Liver (tissue), 8 donors: ENCODE measurements at regions not wholly inside any gene's neighbourhood (a gene's known extent, or its start where the extent isn't known, plus 50 kb on each side); places are given as distances from the start of the nearest gene placed in this dataset.

Source experiments
- DNase-seq: peaks from one replicate; pipeline ENCODE4 v3.0.0-alpha.2; 2017; ENCODE audit warnings: low spot score
- H3K27ac ChIP-seq, 2 donors: one replicate each; pipeline ENCODE4 v1.7.0; 2013; ENCODE audit warnings: inconsistent platforms in 2 of 2, low read length in 2 of 2, control low read depth in 1 of 2, low read depth in 1 of 2, mild to moderate bottlenecking in 1 of 2
- H3K27me3 ChIP-seq, 4 donors: one replicate each; pipeline versions ENCODE4 v1.6.1 to v1.7.0; 2013; ENCODE audit warnings: low read length in 3 of 4, inconsistent platforms in 1 of 4, mild to moderate bottlenecking in 1 of 4, moderate library complexity in 1 of 4; ENCODE audit not compliant: control insufficient read depth in 4 of 4, insufficient read depth in 4 of 4
- H3K36me3 ChIP-seq, 4 donors: one replicate each; pipeline versions ENCODE4 v1.6.1 to v1.7.0; 2013; ENCODE audit warnings: low read length in 3 of 4, mild to moderate bottlenecking in 3 of 4, low read depth in 1 of 4, moderate library complexity in 1 of 4; ENCODE audit not compliant: control insufficient read depth in 4 of 4, insufficient read depth in 3 of 4
- H3K4me1 ChIP-seq, 4 donors: one replicate each; pipeline versions ENCODE4 v1.6.1 to v1.7.0; 2013; ENCODE audit warnings: low read length in 3 of 4, mild to moderate bottlenecking in 3 of 4, moderate library complexity in 1 of 4; ENCODE audit not compliant: control insufficient read depth in 4 of 4, insufficient read depth in 4 of 4
- H3K4me3 ChIP-seq, 3 donors: one replicate each; pipeline versions ENCODE4 v1.6.1 to v1.7.0; 2013; ENCODE audit warnings: low read length in 3 of 3, control low read depth in 1 of 3, low read depth in 1 of 3, mild to moderate bottlenecking in 1 of 3
- H3K9ac ChIP-seq, 2 donors: one replicate each; pipeline ENCODE4 v1.7.0; 2013; ENCODE audit warnings: low read length in 2 of 2, mild to moderate bottlenecking in 2 of 2, moderate library complexity in 2 of 2, control low read depth in 1 of 2, low read depth in 1 of 2
- H3K9me3 ChIP-seq, 4 donors: one replicate each; pipeline versions ENCODE4 v1.6.1 to v1.7.0; 2013; ENCODE audit warnings: low read length in 3 of 4; ENCODE audit not compliant: control insufficient read depth in 4 of 4
- CTCF ChIP-seq: fragments of 150-350 bp; IDR thresholded peaks from 2 replicates; pipeline ENCODE4 v1.5.1; 2017; ENCODE audit warnings: improper control_type of control experiment, low read depth, low read length; ENCODE audit not compliant: missing input control
- EGR1 ChIP-seq, 2 donors: IDR thresholded peaks; 2 replicates each; pipeline ENCODE4 v1.6.1; 2016 to 2018; ENCODE audit warnings: antibody characterized with exemption in 2 of 2, low read depth in 2 of 2
- FOXA1 ChIP-seq: IDR thresholded peaks from 2 replicates; pipeline ENCODE4 v1.6.1; 2016; ENCODE audit warnings: antibody characterized with exemption
- FOXA2 ChIP-seq: IDR thresholded peaks from 2 replicates; pipeline ENCODE4 v1.6.1; 2016; ENCODE audit warnings: antibody characterized with exemption
- GABPA ChIP-seq, 2 donors: IDR thresholded peaks in 1 of 2; conservative IDR thresholded peaks in 1 of 2; 2 replicates each; pipeline ENCODE4 v1.6.1; 2016; ENCODE audit warnings: antibody characterized with exemption in 2 of 2, mild to moderate bottlenecking in 1 of 2, moderate library complexity in 1 of 2
- HNF4A ChIP-seq, 2 donors: conservative IDR thresholded peaks; 2 replicates each; pipeline ENCODE4 v1.6.1; 2016; ENCODE audit warnings: antibody characterized with exemption in 2 of 2, mild to moderate bottlenecking in 2 of 2
- HNF4G ChIP-seq: IDR thresholded peaks from 2 replicates; pipeline ENCODE4 v1.6.1; 2016; ENCODE audit warnings: antibody characterized with exemption
- JUND ChIP-seq, 2 donors: IDR thresholded peaks; 2 replicates each; pipeline ENCODE4 v1.6.1; 2016; ENCODE audit warnings: antibody characterized with exemption in 2 of 2
- RAD21 ChIP-seq, 2 donors: IDR thresholded peaks; 2 replicates each; pipeline ENCODE4 v1.6.1; 2016; ENCODE audit warnings: antibody characterized with exemption in 2 of 2, mild to moderate bottlenecking in 2 of 2
- RXRA ChIP-seq, 2 donors: IDR thresholded peaks; 2 replicates each; pipeline ENCODE4 v1.6.1; 2017 to 2018; ENCODE audit warnings: antibody characterized with exemption in 2 of 2, mild to moderate bottlenecking in 1 of 2
- SP1 ChIP-seq: IDR thresholded peaks from 2 replicates; pipeline ENCODE4 v1.6.1; 2018; ENCODE audit warnings: antibody characterized with exemption, mild to moderate bottlenecking
- TAF1 ChIP-seq: conservative IDR thresholded peaks from 2 replicates; pipeline ENCODE4 v1.6.1; 2016; ENCODE audit warnings: antibody characterized with exemption, mild to moderate bottlenecking
- YY1 ChIP-seq: IDR thresholded peaks from 2 replicates; pipeline ENCODE4 v1.6.1; 2016; ENCODE audit warnings: antibody characterized with exemption, mild to moderate bottlenecking
- WGBS: extraction: QIAGEN DNeasy Blood & Tissue Kit; methylation state at CpG from one replicate; pipeline ENCODE4 v1.1.7; 2013; 5-methylcytosine and 5-hydroxymethylcytosine counted together
- TF ChIP-seq, protein P1 (sequence below): IDR thresholded peaks from 2 replicates; pipeline ENCODE4 v1.6.1; 2016; ENCODE audit warnings: antibody characterized with exemption
- TF ChIP-seq, protein P2 (sequence below): IDR thresholded peaks from 2 replicates; pipeline ENCODE4 v1.6.1; 2016; ENCODE audit warnings: antibody characterized with exemption, mild to moderate bottlenecking
- TF ChIP-seq, protein P3 (sequence below): IDR thresholded peaks from 2 replicates; pipeline ENCODE4 v1.6.1; 2016; ENCODE audit warnings: antibody characterized with exemption
- TF ChIP-seq, protein P4 (sequence below): IDR thresholded peaks from 2 replicates; pipeline ENCODE4 v1.6.1; 2016; ENCODE audit warnings: antibody characterized with exemption
- donor health status: healthy.
- donor health status: healthy.
- donor health status: healthy.
- donor health status: healthy.
- donor health status: healthy.

DNA sequence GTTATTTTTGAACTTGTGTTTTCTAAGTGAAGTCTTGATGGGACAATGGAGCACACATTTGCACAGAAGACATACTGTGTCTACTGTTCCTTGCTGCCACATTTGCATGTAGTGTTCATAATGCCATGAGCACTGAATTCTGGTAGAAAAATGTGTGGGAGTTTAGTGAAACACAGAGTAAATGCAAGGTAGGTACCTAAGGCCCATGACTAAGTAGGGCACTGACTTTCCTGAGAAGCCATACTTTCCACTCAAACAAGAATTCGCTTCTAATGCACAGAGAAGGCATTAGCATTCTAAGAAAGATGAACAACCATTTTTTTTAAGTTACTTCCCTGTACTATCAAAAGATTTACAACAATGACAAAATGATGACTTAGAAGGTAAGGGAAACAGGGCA lies 282.2 kb downstream of the MAN2A1 start:
- no peak for DNase-seq
- Histone ChIP-seq H3K4me3 (no peak overlapping the region), H3K4me1 (no peaks in the 10 kb centered on the region), H3K9me3 (no peaks in the 10 kb centered on the region), H3K27ac (no peak overlapping the region), H3K36me3 (no peaks in the 10 kb centered on the region), H3K9ac (no peak overlapping the region), H3K27me3 (no peaks in the 10 kb centered on the region)
- 90% methylated on average over 1 of the region's 1 CpG for WGBS
- no peak for TF ChIP-seq SP1
- TF ChIP-seq, protein P1, sequence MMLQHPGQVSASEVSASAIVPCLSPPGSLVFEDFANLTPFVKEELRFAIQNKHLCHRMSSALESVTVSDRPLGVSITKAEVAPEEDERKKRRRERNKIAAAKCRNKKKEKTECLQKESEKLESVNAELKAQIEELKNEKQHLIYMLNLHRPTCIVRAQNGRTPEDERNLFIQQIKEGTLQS = no peak
- TF ChIP-seq, protein P2, sequence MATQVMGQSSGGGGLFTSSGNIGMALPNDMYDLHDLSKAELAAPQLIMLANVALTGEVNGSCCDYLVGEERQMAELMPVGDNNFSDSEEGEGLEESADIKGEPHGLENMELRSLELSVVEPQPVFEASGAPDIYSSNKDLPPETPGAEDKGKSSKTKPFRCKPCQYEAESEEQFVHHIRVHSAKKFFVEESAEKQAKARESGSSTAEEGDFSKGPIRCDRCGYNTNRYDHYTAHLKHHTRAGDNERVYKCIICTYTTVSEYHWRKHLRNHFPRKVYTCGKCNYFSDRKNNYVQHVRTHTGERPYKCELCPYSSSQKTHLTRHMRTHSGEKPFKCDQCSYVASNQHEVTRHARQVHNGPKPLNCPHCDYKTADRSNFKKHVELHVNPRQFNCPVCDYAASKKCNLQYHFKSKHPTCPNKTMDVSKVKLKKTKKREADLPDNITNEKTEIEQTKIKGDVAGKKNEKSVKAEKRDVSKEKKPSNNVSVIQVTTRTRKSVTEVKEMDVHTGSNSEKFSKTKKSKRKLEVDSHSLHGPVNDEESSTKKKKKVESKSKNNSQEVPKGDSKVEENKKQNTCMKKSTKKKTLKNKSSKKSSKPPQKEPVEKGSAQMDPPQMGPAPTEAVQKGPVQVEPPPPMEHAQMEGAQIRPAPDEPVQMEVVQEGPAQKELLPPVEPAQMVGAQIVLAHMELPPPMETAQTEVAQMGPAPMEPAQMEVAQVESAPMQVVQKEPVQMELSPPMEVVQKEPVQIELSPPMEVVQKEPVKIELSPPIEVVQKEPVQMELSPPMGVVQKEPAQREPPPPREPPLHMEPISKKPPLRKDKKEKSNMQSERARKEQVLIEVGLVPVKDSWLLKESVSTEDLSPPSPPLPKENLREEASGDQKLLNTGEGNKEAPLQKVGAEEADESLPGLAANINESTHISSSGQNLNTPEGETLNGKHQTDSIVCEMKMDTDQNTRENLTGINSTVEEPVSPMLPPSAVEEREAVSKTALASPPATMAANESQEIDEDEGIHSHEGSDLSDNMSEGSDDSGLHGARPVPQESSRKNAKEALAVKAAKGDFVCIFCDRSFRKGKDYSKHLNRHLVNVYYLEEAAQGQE = no peak
- TF ChIP-seq CTCF = no peak
- no peak for TF ChIP-seq GABPA (IDR thresholded peaks at IDR 0.05 in 1 of 2, conservative IDR thresholded peaks at IDR 0.05 in 1 of 2)
- no peak for TF ChIP-seq HNF4A (conservative IDR thresholded peaks at IDR 0.05)
- no peak for TF ChIP-seq FOXA1
- no peak for TF ChIP-seq YY1
- TF ChIP-seq, protein P3, sequence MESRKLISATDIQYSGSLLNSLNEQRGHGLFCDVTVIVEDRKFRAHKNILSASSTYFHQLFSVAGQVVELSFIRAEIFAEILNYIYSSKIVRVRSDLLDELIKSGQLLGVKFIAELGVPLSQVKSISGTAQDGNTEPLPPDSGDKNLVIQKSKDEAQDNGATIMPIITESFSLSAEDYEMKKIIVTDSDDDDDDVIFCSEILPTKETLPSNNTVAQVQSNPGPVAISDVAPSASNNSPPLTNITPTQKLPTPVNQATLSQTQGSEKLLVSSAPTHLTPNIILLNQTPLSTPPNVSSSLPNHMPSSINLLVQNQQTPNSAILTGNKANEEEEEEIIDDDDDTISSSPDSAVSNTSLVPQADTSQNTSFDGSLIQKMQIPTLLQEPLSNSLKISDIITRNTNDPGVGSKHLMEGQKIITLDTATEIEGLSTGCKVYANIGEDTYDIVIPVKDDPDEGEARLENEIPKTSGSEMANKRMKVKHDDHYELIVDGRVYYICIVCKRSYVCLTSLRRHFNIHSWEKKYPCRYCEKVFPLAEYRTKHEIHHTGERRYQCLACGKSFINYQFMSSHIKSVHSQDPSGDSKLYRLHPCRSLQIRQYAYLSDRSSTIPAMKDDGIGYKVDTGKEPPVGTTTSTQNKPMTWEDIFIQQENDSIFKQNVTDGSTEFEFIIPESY = no peak
- TF ChIP-seq, protein P4, sequence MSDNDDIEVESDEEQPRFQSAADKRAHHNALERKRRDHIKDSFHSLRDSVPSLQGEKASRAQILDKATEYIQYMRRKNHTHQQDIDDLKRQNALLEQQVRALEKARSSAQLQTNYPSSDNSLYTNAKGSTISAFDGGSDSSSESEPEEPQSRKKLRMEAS = no peak
- no peak for TF ChIP-seq RXRA (IDR thresholded peaks at IDR 0.05)
- TF ChIP-seq FOXA2 = no peak
- no peak for TF ChIP-seq TAF1
- TF ChIP-seq JUND (IDR thresholded peaks at IDR 0.05) = no peak
- TF ChIP-seq RAD21 (IDR thresholded peaks at IDR 0.05) = no peak
- no peak for TF ChIP-seq EGR1 (IDR thresholded peaks at IDR 0.05; ENCODE audit: low read depth in 2 of 2)

- TF ChIP-seq HNF4G (no peak), JUND (IDR thresholded peaks at IDR 0.05) (no peak), TAF1 (no peak), HNF4A (conservative IDR thresholded peaks at IDR 0.05) (no peak), GABPA (IDR thresholded peaks at IDR 0.05 in 1 of 2, conservative IDR thresholded peaks at IDR 0.05 in 1 of 2) (no peak), RXRA (IDR thresholded peaks at IDR 0.05) (no peak), CTCF (no peak), RAD21 (IDR thresholded peaks at IDR 0.05) (no peak)
- no peaks in the 10 kb centered on the region for H3K4me1 ChIP-seq
These were observed 292.3 kb downstream of the MAN2A1 start for GRCh38 chr5:109981979-109982378.

More at GRCh38 chr5:109981979-109982378, 292.3 kb downstream of the MAN2A1 start:
- no peaks in the 10 kb centered on the region for H3K9me3 ChIP-seq
- no peak overlapping the region for H3K9ac ChIP-seq
- no peak for DNase-seq
- no peaks in the 10 kb centered on the region for H3K36me3 ChIP-seq
- H3K4me3 ChIP-seq = no peak overlapping the region
- no peak overlapping the region for H3K27ac ChIP-seq
- no peaks in the 10 kb centered on the region for H3K27me3 ChIP-seq
